ENCODE measurements at regions not wholly inside any gene's neighbourhood (a gene's known extent, or its start where the extent isn't known, plus 50 kb on each side); places are given as distances from the start of the nearest gene placed in this dataset.
"Not testable (repeated sequence)": the region's sequence is repeated elsewhere in the genome, so short reads cannot be mapped to it uniquely, and the experiment has no call there.

- no peak for DNase-seq (ENCODE audit: low read depth)
These were observed 185.5 kb downstream of the TEX13C start for GRCh38 chrX:125505207-125505606.

- peak; percentile 24 for DNase-seq (ENCODE audit: low read depth)
These were observed 187.4 kb downstream of the TEX13C start for GRCh38 chrX:125507119-125507518.

GRCh38 chrX:125520029-125520428, 200.4 kb downstream of the TEX13C start:
- DNase-seq (ENCODE audit: low read depth) = no peak

- DNase-seq (ENCODE audit: low read depth) = no peak
These were observed 203.1 kb downstream of the TEX13C start for GRCh38 chrX:125522752-125523151.

GRCh38 chrX:125532411-125533089, 212.9 kb downstream of the TEX13C start:
- DNase-seq (ENCODE audit: low read depth) = no peak

GRCh38 chrX:125533352-125533751, 213.7 kb downstream of the TEX13C start:
- no peak for DNase-seq (ENCODE audit: low read depth)

GRCh38 chrX:125544031-125544660, 224.5 kb downstream of the TEX13C start:
- DNase-seq (ENCODE audit: low read depth) = no peak

GRCh38 chrX:125544856-125545255, 225.2 kb downstream of the TEX13C start:
- DNase-seq (ENCODE audit: low read depth) = no peak

GRCh38 chrX:125577479-125577878, 257.8 kb downstream of the TEX13C start:
- DNase-seq (ENCODE audit: low read depth) = no peak

GRCh38 chrX:125604448-125604847, 284.8 kb downstream of the TEX13C start:
- no peak for DNase-seq (ENCODE audit: low read depth)

GRCh38 chrX:125605145-125605544, 285.5 kb downstream of the TEX13C start:
- DNase-seq (ENCODE audit: low read depth) = no peak

GRCh38 chrX:125614591-125615343, 295.1 kb downstream of the TEX13C start:
- not testable (repeated sequence) for DNase-seq (ENCODE audit: low read depth)

GRCh38 chrX:125620715-125621587, 301.3 kb downstream of the TEX13C start:
- no peak for DNase-seq (ENCODE audit: low read depth)

- DNase-seq (ENCODE audit: low read depth) = no peak
These were observed 301.9 kb downstream of the TEX13C start for GRCh38 chrX:125621588-125621927.

GRCh38 chrX:125622899-125623298, 303.2 kb downstream of the TEX13C start:
- DNase-seq (ENCODE audit: low read depth) = no peak

GRCh38 chrX:125627676-125628075, 308.0 kb downstream of the TEX13C start:
- no peak for DNase-seq (ENCODE audit: low read depth)

- DNase-seq (ENCODE audit: low read depth) = no peak
These were observed 308.8 kb downstream of the TEX13C start for GRCh38 chrX:125628435-125628834.

- no peak for DNase-seq (ENCODE audit: low read depth)
These were observed 321.7 kb downstream of the TEX13C start for GRCh38 chrX:125641405-125641804.

- DNase-seq (ENCODE audit: low read depth) = no peak
These were observed 326.5 kb downstream of the TEX13C start for GRCh38 chrX:125646195-125646594.

GRCh38 chrX:125651426-125651825, 331.8 kb downstream of the TEX13C start:
- DNase-seq (ENCODE audit: low read depth) = peak; percentile 6

- DNase-seq (ENCODE audit: low read depth) = no peak
These were observed 334.8 kb downstream of the TEX13C start for GRCh38 chrX:125654501-125654900.

- no peak for DNase-seq (ENCODE audit: low read depth)
These were observed 354.1 kb downstream of the TEX13C start for GRCh38 chrX:125673758-125674157.
